GM21360 (cell line): ENCODE measurements at regions not wholly inside any gene's neighbourhood (a gene's known extent, or its start where the extent isn't known, plus 50 kb on each side); places are given as distances from the start of the nearest gene placed in this dataset.
"Not testable (repeated sequence)": the region's sequence is repeated elsewhere in the genome, so short reads cannot be mapped to it uniquely, and the experiment has no call there.

Experiments
- ATAC-seq: cut with Tn5 transposase; IDR thresholded peaks from one replicate; pipeline ENCODE4 v1.9.1; 2021; ENCODE audit warnings: mild to moderate bottlenecking, moderate library complexity; ENCODE audit not compliant: unreplicated experiment

DNA sequence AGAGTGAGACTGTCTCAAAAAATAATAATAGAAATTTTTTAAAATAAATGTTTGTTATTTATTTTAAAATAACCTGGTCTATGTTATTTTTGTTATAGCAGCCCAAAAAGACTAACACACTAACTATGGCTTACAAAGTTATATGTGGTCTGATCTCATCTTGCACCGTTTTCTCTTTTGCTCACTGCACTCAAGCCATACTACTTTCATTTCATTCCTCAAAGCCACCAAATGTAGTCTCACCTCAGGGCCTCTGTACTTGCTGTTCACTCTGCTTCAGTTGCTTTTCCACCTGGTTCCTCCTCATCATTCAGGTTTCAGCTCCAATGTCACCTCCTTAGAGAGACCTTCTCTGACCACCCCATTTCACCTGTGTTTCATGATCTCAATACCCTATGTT lies 55.2 kb upstream of the MDM1 start:
- no peak for ATAC-seq

GRCh38 chr12:68389305-68389704 lies 57.1 kb upstream of the MDM1 start:
- no peak for ATAC-seq

DNA sequence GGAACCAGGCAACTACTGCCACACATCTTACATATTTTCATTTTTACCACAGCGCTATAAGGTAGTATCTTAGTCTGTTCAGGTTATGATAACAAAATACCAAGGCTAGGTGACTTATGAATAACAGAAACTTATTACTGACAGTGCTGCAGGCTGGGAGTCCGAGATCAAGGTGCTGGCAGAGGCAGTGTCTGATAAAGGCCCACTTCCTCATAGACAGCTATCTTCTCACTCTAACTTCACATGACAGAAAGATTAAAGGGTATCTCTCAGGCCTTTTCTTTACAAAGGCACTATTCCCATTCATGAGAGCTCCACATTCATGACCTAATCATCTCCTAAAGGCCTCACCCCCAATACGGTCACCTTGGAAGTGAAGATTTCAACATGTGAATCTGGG lies 59.8 kb upstream of the MDM1 start:
- ATAC-seq: no peak

GRCh38 chr12:68392376-68392775 lies 60.2 kb upstream of the MDM1 start:
- no peak for ATAC-seq

DNA sequence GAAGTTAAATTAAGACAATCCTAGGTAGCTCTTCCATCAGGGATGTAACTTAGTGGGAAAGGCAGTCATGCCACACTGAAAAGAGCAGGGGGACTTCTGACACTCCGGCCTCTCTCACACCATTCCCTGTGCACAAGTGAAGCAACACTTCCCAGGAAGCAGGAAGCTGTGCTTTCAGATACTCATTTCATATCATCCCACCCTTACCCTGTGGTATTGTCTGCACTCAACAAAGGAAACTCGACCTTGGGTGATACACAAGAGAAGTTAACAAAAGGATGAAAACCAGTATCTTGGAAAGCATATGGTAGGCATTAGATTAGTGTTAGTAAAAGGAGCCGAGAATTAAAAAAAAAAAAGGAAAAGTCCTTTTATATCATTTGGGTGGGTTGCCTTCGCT lies 61.3 kb upstream of the MDM1 start:
- no peak for ATAC-seq

- ATAC-seq: no peak
Measured at GRCh38 chr12:68397566-68398158, 65.5 kb upstream of the MDM1 start.

- not testable (repeated sequence) for ATAC-seq
Measured at GRCh38 chr12:68398689-68399088, 66.5 kb upstream of the MDM1 start.

- ATAC-seq: no peak
Measured at GRCh38 chr12:68400226-68400829, 68.2 kb upstream of the MDM1 start.

DNA sequence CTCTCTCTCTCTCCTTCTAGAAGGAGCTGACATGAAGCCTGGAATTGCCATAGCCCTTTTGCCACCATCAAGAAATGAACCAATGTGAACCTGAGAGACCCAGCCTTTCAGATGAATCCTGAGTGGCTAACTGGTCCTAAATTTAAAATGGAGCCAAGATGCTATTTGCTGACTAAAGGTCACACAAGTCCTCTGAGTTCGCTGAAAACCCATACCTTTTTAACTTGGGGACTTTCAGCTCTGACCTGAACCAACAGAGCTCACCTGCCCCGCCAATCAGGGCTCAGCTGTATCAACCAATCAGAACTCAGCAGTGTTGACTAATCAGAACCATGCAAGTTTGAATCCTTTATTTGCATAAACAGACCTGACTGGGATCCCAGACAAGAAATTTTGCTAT lies 70.3 kb upstream of the MDM1 start:
- ATAC-seq: no peak

DNA sequence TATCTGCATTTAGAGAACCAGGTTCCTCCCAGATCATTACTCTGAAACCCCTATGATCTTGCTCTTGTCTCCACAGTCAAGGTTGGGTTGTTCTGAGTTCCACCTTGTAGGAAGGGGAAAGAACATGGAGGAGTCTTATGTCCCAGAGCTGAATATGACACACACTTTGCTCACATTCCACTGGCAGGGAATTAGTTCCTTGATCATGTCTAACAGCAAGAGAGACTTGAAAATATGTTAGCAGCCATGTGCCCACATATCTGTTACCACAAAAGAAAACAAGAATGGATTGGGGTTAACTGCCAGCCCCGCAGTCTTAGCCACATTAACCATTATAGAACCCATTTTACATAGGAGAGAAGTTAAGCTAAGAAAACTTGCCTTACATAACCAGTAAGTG lies 71.1 kb upstream of the MDM1 start:
- ATAC-seq: no peak

- ATAC-seq: no peak
Measured at GRCh38 chr12:68403711-68404110, 71.5 kb upstream of the MDM1 start.

DNA sequence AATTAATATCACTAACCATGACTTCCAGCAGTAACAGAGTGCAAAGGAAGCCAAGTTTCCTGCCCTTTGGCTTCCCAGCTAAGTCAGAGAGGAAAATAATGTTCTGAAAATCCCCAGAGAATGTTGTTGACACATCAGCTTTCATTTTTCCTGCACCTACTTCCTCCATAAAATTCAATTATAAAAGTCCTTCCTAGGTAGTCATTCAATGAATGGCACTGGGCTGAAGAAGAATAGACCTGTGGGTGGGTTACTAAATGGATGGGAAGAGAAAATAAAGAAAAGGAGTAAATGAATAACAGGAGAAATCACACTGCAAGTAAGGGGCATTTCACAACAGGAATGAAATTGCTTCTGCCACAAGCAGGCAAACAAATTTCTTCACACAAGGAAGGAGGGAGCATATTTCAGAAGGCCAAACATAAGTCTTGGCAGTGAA lies 73.2 kb upstream of the MDM1 start:
- ATAC-seq: no peak

- no peak for ATAC-seq
Measured at GRCh38 chr12:68406134-68406576, 74.0 kb upstream of the MDM1 start.

DNA sequence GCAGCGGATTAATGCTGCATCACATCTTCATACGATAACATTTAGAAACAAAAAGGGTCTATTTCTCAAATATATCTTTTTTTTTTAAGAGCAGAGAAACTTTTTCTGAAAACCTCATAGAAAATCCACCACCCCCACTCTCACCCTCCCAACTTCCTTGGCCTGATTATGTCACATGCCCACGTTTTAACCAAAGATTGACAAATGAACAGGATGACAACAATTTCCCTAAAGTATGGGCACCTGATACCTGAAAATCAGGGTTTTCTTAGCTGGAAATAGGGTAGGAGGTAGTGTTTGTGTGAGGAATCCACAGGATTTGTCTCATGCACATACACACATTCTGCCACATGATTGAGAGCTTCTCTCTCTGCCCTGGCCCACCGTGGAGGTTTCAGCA lies 74.7 kb upstream of the MDM1 start:
- ATAC-seq: no peak

GRCh38 chr12:68410018-68410660 lies 78.0 kb upstream of the MDM1 start:
- no peak for ATAC-seq

DNA sequence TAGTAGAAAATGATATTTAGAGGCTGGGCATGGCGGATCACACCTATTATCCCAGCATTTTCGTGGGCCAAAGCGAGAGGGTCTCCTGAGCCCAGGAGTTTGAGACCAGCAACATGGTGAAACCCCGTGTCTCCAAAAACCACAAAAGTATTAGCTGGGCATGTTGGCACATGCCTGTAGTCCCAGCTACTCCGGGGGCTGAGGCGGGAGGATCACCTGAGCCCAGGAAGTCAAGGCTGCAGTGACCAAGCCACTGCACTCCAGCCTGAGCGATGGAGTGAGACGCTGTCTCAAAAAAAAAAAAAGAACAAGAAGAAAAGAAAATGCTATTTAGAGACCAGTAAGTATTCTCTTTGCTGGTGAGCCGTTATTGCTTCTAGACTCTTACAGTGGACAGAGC lies 79.2 kb upstream of the MDM1 start:
- no peak for ATAC-seq

DNA sequence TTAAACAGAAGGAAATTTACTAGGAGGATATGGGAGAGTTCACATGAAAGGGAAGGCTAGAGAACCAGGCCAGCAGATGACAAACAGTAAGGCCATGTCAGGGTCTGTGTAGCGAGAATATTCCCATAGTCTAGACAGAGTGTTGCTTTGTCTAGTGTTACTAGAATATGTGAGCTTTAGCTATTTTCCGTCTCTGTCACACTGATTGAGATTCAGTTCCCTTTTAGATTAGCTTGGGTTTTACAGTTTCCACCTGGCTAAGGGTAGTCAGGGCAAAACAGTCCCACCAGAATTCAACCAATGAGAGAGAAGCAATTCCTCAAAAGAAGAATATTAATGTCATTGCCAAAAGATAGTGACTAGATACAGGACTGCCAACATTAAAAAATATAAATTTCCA lies 82.8 kb upstream of the MDM1 start:
- ATAC-seq: no peak

DNA sequence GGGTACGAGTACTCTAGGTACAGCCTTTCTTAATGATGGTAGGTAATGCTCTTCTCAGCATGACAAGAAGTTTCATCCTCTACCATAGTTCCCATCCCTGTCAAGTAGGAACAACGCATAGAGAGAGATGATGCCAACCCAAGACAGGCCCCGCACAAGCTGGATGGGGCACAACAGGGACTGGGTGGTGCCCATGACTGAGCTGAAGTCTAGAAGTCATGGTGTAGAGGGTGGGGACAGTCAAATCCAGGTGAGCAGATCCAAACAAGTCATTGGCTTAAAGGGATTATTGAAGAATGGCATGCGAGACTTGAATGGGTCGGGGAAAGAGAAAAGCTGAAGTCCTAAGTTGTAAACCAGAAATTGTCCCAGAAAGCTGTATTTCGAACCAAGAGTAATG lies 84.2 kb upstream of the MDM1 start:
- ATAC-seq: no peak

- no peak for ATAC-seq
Measured at GRCh38 chr12:68416826-68417225, 84.7 kb upstream of the MDM1 start.

DNA sequence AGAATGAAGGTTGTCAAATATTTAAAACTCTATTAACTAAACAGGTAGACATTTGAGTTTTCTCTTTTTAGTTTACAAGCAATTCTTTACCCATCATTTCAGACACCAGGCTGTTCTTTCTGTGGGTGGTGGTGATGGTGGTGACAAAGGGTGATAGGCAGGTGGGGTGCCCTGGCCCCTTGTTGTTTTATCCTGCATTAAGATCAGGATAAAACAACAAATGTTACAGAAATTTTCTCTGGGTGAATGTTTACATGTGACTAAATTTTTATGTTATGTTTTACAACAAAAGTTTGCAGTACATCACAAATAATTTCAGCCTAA lies 85.9 kb upstream of the MDM1 start:
- no peak for ATAC-seq

DNA sequence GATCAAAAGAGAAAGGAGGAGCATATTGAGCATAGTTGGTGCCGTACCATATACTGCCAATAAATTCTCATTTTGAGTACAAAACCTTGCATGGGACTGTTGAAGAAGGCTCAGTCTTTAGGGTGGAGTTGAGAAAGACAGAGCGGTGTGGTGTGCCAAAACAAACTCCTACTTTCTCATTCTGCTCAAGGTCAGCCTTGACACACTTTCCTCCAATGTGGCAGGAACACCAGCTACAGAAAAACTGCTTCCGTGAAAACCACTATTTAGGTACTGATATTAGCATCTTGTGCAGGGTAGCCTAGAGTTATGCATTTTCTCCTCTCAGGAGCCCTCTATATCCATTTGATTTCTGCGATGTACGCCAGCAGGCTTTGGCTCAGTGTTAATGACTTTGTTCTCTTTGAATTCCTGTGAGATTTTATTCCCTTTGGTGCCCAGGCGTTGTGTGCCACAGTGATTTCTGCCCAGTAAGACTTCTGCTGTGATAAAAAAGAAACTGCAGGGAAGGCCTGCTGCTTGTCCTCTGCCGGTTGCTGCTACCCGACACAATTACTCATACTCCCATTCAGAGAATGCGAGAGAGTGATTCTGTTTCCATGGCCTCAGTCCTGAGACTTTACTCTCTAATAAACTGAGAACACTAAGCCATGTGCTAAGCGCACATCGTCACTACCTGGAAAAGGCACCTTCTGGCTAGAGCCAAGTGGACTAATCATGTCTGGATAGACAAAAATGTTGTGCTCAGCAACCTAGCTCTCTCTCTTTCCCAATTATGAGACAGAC lies 88.3 kb upstream of the MDM1 start:
- ATAC-seq: no peak

DNA sequence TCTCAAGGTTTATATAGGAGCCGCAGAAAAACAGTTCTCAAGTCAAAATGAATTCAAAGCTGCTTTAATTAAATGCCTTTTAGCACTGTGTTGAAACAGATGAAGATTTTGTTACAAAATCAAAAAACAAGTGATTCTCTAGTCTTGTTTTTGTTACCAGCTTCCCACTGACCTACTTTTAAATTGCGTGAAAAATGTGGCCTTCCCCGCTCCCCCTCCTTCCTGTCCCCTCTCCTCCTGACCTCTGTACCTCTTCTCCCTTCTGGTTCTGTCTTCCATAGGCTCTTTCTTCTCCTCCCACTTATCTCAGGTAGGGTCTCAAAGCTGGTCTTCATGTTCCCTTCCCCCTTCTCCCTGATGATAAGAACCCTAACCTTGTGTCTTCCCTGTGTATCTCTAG lies 90.0 kb upstream of the MDM1 start:
- ATAC-seq: no peak
